ENCODE measurements at regions not wholly inside any gene's neighbourhood (a gene's known extent, or its start where the extent isn't known, plus 50 kb on each side); places are given as distances from the start of the nearest gene placed in this dataset.

- TF ChIP-seq CTCF (conservative IDR thresholded peaks at IDR 0.05; ENCODE audit: low read depth, low read length) (no peak), POLR2A (IDR thresholded peaks at IDR 0.05; ENCODE audit: low read depth, low read length) (no peak), FOS (IDR thresholded peaks at IDR 0.05; ENCODE audit: low read depth, low read length) (no peak), RAD21 (IDR thresholded peaks at IDR 0.05; ENCODE audit: low read length) (no peak), SMC3 (IDR thresholded peaks at IDR 0.05; ENCODE audit: low read depth, low read length) (no peak), MAFK (IDR thresholded peaks at IDR 0.05; ENCODE audit: low read depth, low read length) (no peak)
These were observed 225.2 kb upstream of the RGMA start for GRCh38 chr15:93314245-93314644.
